ENCODE measurements at regions not wholly inside any gene's neighbourhood (a gene's known extent, or its start where the extent isn't known, plus 50 kb on each side); places are given as distances from the start of the nearest gene placed in this dataset.

- TF ChIP-seq YY1 (IDR thresholded peaks at IDR 0.05; ENCODE audit: insufficient read depth, insufficient read length) (no peak), ZNF274 (IDR thresholded peaks at IDR 0.05; ENCODE audit: low read depth, low read length) (no peak)
Observed at GRCh38 chr5:89437450-89438435, 554.8 kb upstream of the MEF2C start.

Data from NT2/D1 (cell line).